IMR-90 (cell line): ENCODE measurements at regions not wholly inside any gene's neighbourhood (a gene's known extent, or its start where the extent isn't known, plus 50 kb on each side); places are given as distances from the start of the nearest gene placed in this dataset.

Source experiments
- ATAC-seq: fragments of 200-7000 bp; cut with Tn5 transposase; 2 replicates; pipeline ENCODE4 v1.9.1; 2020; ENCODE audit warnings: low read depth, mild to moderate bottlenecking, moderate library complexity
- BruUV-seq: library from RNA; stranded (reverse); fragments of 400-500 nt; replicated peaks from 2 replicates; lab custom pipeline; 2021; lab: Mats Ljungman, UMichigan
- CTCF ChIA-PET: fragments of 300-600 bp; formaldehyde crosslinking; extraction: SDS; loops from one replicate; lab custom pipeline; 2021; ENCODE audit warnings: antibody characterized with exemption; lab: Yijun Ruan, JAX
- POLR2A ChIA-PET: fragments of 300-600 bp; sonication (Branson Sonifier 250); formaldehyde crosslinking; loops from one replicate; lab custom pipeline; 2022; ENCODE audit warnings: antibody characterized with exemption; ENCODE audit not compliant: unreplicated experiment; lab: Charles Lee
- DNase-seq: peaks from one replicate; pipeline ENCODE4 v3.0.0; 2013
- H2AFZ ChIP-seq: replicated peaks from 2 replicates; pipeline ENCODE3; 2013; ENCODE audit warnings: low read length, mild to moderate bottlenecking; ENCODE audit not compliant: poor library complexity
- H2AK5ac ChIP-seq: 2 replicates; pipeline ENCODE4 v1.6.1; 2013; ENCODE audit warnings: low read depth, low read length, inconsistent platforms
- H2AK9ac ChIP-seq: replicated peaks from 2 replicates; pipeline ENCODE3; 2013; ENCODE audit warnings: mild to moderate bottlenecking, low read depth, low read length, moderate library complexity; ENCODE audit not compliant: poor library complexity
- H2BK120ac ChIP-seq: 2 replicates; pipeline ENCODE4 v1.6.1; 2013; ENCODE audit warnings: low read depth, low read length, inconsistent platforms
- H2BK15ac ChIP-seq: 3 replicates; pipeline ENCODE4 v1.6.1; 2013; ENCODE audit warnings: low read depth, low read length, inconsistent platforms
- H2BK20ac ChIP-seq: 2 replicates; pipeline ENCODE4 v1.6.1; 2013; ENCODE audit warnings: low read depth, mild to moderate bottlenecking, inconsistent platforms, low read length, moderate library complexity
- H2BK5ac ChIP-seq: 2 replicates; pipeline ENCODE4 v1.6.1; 2013; ENCODE audit warnings: mild to moderate bottlenecking, low read depth, low read length, inconsistent platforms; ENCODE audit not compliant: poor library complexity, severe bottlenecking
- H3K14ac ChIP-seq: replicated peaks from 2 replicates; pipeline ENCODE4 v1.6.1; 2013; ENCODE audit warnings: low read depth, low read length, inconsistent platforms
- H3K18ac ChIP-seq: 2 replicates; pipeline ENCODE4 v1.6.1; 2013; ENCODE audit warnings: low read depth, low read length, control low read depth
- H3K23ac ChIP-seq: 2 replicates; pipeline ENCODE4 v1.6.1; 2013; ENCODE audit warnings: low read depth, low read length, inconsistent platforms
- H3K27ac ChIP-seq: 2 replicates; pipeline ENCODE4 v1.5.1; 2013; ENCODE audit warnings: mild to moderate bottlenecking, control low read depth, low read length; ENCODE audit not compliant: insufficient read depth
- H3K27me3 ChIP-seq: 2 replicates; pipeline ENCODE4 v1.6.1; 2013; ENCODE audit warnings: low read length; ENCODE audit not compliant: control insufficient read depth, insufficient read depth
- H3K36me3 ChIP-seq: 2 replicates; pipeline ENCODE4 v1.6.1; 2013; ENCODE audit warnings: low read length, mixed read lengths; ENCODE audit not compliant: control insufficient read depth, insufficient read depth
- H3K4ac ChIP-seq: 2 replicates; pipeline ENCODE4 v1.6.1; 2013; ENCODE audit warnings: low read depth, low read length, inconsistent platforms
- H3K4me1 ChIP-seq: 2 replicates; pipeline ENCODE4 v1.6.1; 2013; ENCODE audit warnings: low read length, mixed read lengths; ENCODE audit not compliant: control insufficient read depth, insufficient read depth
- H3K4me2 ChIP-seq: 2 replicates; pipeline ENCODE4 v1.6.1; 2013; ENCODE audit warnings: low read depth, mild to moderate bottlenecking, control low read depth, low read length, moderate library complexity
- H3K4me3 ChIP-seq: 2 replicates; pipeline ENCODE4 v1.5.1; 2013; ENCODE audit warnings: low read depth, mild to moderate bottlenecking, control low read depth, low read length, moderate library complexity; ENCODE audit not compliant: insufficient read depth
- H3K56ac ChIP-seq: 2 replicates; pipeline ENCODE4 v1.6.1; 2013; ENCODE audit warnings: low read length, inconsistent platforms; ENCODE audit not compliant: insufficient read depth; ENCODE audit errors: extremely low read depth
- H3K79me1 ChIP-seq, 2 experiments: 2 replicates each; pipeline ENCODE4 v1.6.1; 2013; ENCODE audit warnings: low read length in 2 of 2, inconsistent platforms in 1 of 2, low read depth in 1 of 2
- H3K9ac ChIP-seq: 2 replicates; pipeline ENCODE4 v1.6.1; 2013; ENCODE audit warnings: low read depth, low read length, control low read depth
- H3K9me1 ChIP-seq: 2 replicates; pipeline ENCODE4 v1.6.1; 2013; ENCODE audit warnings: low read length, inconsistent platforms; ENCODE audit not compliant: insufficient read depth
- H3K9me3 ChIP-seq: 2 replicates; pipeline ENCODE4 v1.6.1; 2013; ENCODE audit warnings: low read length; ENCODE audit not compliant: control insufficient read depth, insufficient read depth
- H4K20me1 ChIP-seq: 2 replicates; pipeline ENCODE4 v1.6.1; 2013; ENCODE audit warnings: low read length, inconsistent platforms; ENCODE audit not compliant: insufficient read depth
- H4K5ac ChIP-seq: 2 replicates; pipeline ENCODE4 v1.6.1; 2013; ENCODE audit warnings: mild to moderate bottlenecking, low read depth, low read length, control low read depth
- H4K8ac ChIP-seq, 2 experiments: 2 replicates each; pipeline ENCODE4 v1.6.1; 2013; ENCODE audit warnings: low read depth in 2 of 2, low read length in 2 of 2, control low read depth in 1 of 2, inconsistent platforms in 1 of 2
- H4K91ac ChIP-seq: 2 replicates; pipeline ENCODE4 v1.6.1; 2013; ENCODE audit warnings: low read depth, low read length, inconsistent platforms; ENCODE audit not compliant: insufficient read depth
- NFE2L2 ChIP-seq: fragments of 150-350 bp; IDR thresholded peaks from 2 replicates; pipeline ENCODE4 v1.6.1; 2016; ENCODE audit warnings: low read depth, mild to moderate bottlenecking, low read length
- RAD21 ChIP-seq: IDR thresholded peaks from 2 replicates; pipeline ENCODE4 v1.6.1; 2012; ENCODE audit warnings: low read length, improper control_type of control experiment
- WGBS, 2 experiments: methylation state at CpG; one replicate each; pipeline versions ENCODE4 v1.1.5 to v1.1.7; 2013; ENCODE audit warnings: missing lambda C conversion rate in 2 of 2; ENCODE audit not compliant: insufficient read length in 1 of 2; ENCODE audit errors: extremely low coverage in 2 of 2; 5-methylcytosine and 5-hydroxymethylcytosine counted together
- dilution Hi-C: fragments of 300-500 bp; cut with HindIII; formaldehyde crosslinking; loops from one replicate; pipeline ENCODE4 v1.14.3; 2018; ENCODE audit warnings: low sequenced_read_pairs; ENCODE audit not compliant: unreplicated experiment
- in situ Hi-C: fragments of 300-500 bp; cut with MboI; formaldehyde crosslinking; loops from 3 replicates; pipeline ENCODE4 v1.14.3; 2019; ENCODE audit warnings: low sequenced_read_pairs, inconsistent platforms, mixed read lengths
- intact Hi-C: fragments of 100-400 bp; cut with micrococcal nuclease; formaldehyde crosslinking; loops from 2 replicates; pipeline ENCODE4 v1.10.0; 2022
- TF ChIP-seq, protein P1 (sequence below): fragments of 150-350 bp; IDR thresholded peaks from 2 replicates; pipeline ENCODE4 v1.6.1; 2016; ENCODE audit warnings: low read depth, mild to moderate bottlenecking, low read length, moderate library complexity, borderline replicate concordance

DNA sequence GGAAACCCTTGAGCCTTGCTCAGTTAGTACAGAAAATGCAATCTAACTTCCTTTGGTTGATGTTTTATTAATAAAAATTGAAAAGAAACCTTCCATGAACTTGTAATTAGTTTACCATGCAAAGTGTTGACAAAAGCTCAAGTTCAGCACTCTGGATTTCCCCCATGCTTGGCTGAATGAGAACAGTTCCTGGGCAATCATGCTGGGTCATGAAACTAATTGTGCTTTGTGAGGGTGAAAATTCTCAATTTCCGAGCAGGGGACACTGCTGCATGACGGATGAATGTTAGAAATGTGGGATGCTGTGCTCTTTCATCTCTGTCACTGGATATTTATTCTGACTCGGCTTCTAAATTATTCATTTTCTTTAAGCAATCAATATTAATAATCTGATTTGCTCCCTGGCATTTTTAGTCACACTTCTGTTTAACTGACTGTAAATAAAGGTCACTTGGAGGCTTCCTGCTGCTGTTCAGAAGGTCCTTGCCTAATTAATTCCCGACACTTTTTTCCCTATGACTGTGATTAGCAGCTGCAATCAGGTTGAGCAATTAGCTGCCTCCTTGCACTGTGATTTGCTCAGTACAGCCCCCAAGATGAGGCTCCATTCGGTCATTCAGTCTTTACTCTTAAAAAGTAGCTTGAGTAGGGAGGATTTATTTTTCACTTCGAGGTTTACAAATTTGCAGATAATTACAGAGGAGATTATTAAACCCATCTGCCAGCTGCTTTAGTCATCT is 678.1 kb upstream of the ZNF608 start:
- H3K18ac ChIP-seq = no peak overlapping the region
- H3K36me3 ChIP-seq = no peaks in the 10 kb centered on the region
- DNase-seq (no peak), ATAC-seq (no peak)
- peaks cover 6% of the 10 kb centered on the region; the same call in 1 of the 2 replicates for H3K27me3 ChIP-seq
- no peak overlapping the region for H2BK5ac ChIP-seq
- H3K4ac ChIP-seq = no peak overlapping the region
- no peak overlapping the region for H4K5ac ChIP-seq
- no CpG with 5 or more reads among the region's 6 CpGs for WGBS, 2 experiments
- H3K56ac ChIP-seq = no peak overlapping the region
- H3K9me3 ChIP-seq = peaks cover 3% of the 10 kb centered on the region; the same call in 1 of the 2 replicates
- H3K4me2 ChIP-seq = no peak overlapping the region
- no peak overlapping the region for H2BK20ac ChIP-seq
- intact Hi-C loops = no loop called here
- in situ Hi-C loops = no loop called here
- no peak overlapping the region for H3K23ac ChIP-seq
- TF ChIP-seq NFE2L2 (no peak), RAD21 (no peak)
- TF ChIP-seq, protein P1, sequence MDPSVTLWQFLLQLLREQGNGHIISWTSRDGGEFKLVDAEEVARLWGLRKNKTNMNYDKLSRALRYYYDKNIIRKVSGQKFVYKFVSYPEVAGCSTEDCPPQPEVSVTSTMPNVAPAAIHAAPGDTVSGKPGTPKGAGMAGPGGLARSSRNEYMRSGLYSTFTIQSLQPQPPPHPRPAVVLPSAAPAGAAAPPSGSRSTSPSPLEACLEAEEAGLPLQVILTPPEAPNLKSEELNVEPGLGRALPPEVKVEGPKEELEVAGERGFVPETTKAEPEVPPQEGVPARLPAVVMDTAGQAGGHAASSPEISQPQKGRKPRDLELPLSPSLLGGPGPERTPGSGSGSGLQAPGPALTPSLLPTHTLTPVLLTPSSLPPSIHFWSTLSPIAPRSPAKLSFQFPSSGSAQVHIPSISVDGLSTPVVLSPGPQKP = no peak
- H2BK15ac ChIP-seq = no peak overlapping the region
- ChIA-PET POLR2A (no interaction called here), CTCF (no interaction called here)
- H2AFZ ChIP-seq = no peak overlapping the region
- no peaks in the 10 kb centered on the region for H4K20me1 ChIP-seq
- no TSS peak for BruUV-seq
- H2AK9ac ChIP-seq = no peak overlapping the region
- H4K91ac ChIP-seq = no peak overlapping the region
- H3K9ac ChIP-seq = no peak overlapping the region
- no peak overlapping the region for H3K4me3 ChIP-seq
- H3K27ac ChIP-seq = no peak overlapping the region
- no peak overlapping the region for H2AK5ac ChIP-seq
- H3K79me1 ChIP-seq = no peaks in the 10 kb centered on the region
- H3K9me1 ChIP-seq = no peaks in the 10 kb centered on the region
- no peak overlapping the region for H2BK120ac ChIP-seq
- no peak overlapping the region for H4K8ac ChIP-seq
- no peaks in the 10 kb centered on the region for H3K4me1 ChIP-seq
- no peak overlapping the region for H3K14ac ChIP-seq
- dilution Hi-C loops = no loop called here
